Natural killer cell (primary cell): ENCODE measurements at regions not wholly inside any gene's neighbourhood (a gene's known extent, or its start where the extent isn't known, plus 50 kb on each side); places are given as distances from the start of the nearest gene placed in this dataset.

ENCODE experiments used
- ATAC-seq, 3 donors: fragments of 150-1000 bp in 2 of 3; fragments of 200-7000 bp in 1 of 3; cut with Tn5 transposase; 1 replicate in 1 of 3; 2 replicates in 2 of 3; pipeline ENCODE4 v1.10.0; 2021; ENCODE audit warnings: mild to moderate bottlenecking in 2 of 3, moderate library complexity in 2 of 3
- DNase-seq, 2 donors: peaks; one replicate each; pipeline versions ENCODE4 v3.0.0 to v3.0.0-alpha.2; 2013 to 2021; ENCODE audit warnings: mixed read lengths in 1 of 2
- H3K27ac ChIP-seq: one replicate; pipeline ENCODE4 v1.5.1; 2013; ENCODE audit warnings: mild to moderate bottlenecking, low read length
- H3K27me3 ChIP-seq: one replicate; pipeline ENCODE4 v1.6.1; 2013; ENCODE audit warnings: low read length; ENCODE audit not compliant: control insufficient read depth, insufficient read depth
- H3K36me3 ChIP-seq: one replicate; pipeline ENCODE4 v1.6.1; 2013; ENCODE audit warnings: low read length; ENCODE audit not compliant: control insufficient read depth, insufficient read depth
- H3K4me1 ChIP-seq: one replicate; pipeline ENCODE4 v1.6.1; 2013; ENCODE audit warnings: low read length; ENCODE audit not compliant: control insufficient read depth, insufficient read depth
- H3K4me3 ChIP-seq: one replicate; pipeline ENCODE4 v1.5.1; 2013; ENCODE audit warnings: low read length
- H3K9me3 ChIP-seq: one replicate; pipeline ENCODE4 v1.6.1; 2013; ENCODE audit warnings: low read length; ENCODE audit not compliant: control insufficient read depth, insufficient read depth
- H3K27ac Mint-ChIP-seq, 2 donors: one replicate each; pipeline ENCODE4 v1.8.0; 2022; ENCODE audit warnings: mild to moderate bottlenecking in 2 of 2, mixed read lengths in 2 of 2, moderate library complexity in 1 of 2
- H3K27me3 Mint-ChIP-seq, 2 donors: one replicate each; pipeline ENCODE4 v1.8.0; 2022; ENCODE audit warnings: low read depth in 2 of 2, mixed read lengths in 2 of 2
- H3K36me3 Mint-ChIP-seq: one replicate; pipeline ENCODE4 v1.8.0; 2022; ENCODE audit warnings: mixed read lengths
- H3K4me1 Mint-ChIP-seq, 2 donors: one replicate each; pipeline ENCODE4 v1.8.0; 2022; ENCODE audit warnings: mixed read lengths in 2 of 2
- H3K4me3 Mint-ChIP-seq: one replicate; pipeline ENCODE4 v1.8.0; 2022; ENCODE audit warnings: mild to moderate bottlenecking, moderate library complexity, mixed read lengths
- H3K9me3 Mint-ChIP-seq, 2 donors: one replicate each; pipeline ENCODE4 v1.8.0; 2022; ENCODE audit warnings: mixed read lengths in 2 of 2
- WGBS: methylation state at CpG from one replicate; pipeline ENCODE4 v1.1.7; 2013; ENCODE audit warnings: missing lambda C conversion rate; ENCODE audit not compliant: insufficient coverage; 5-methylcytosine and 5-hydroxymethylcytosine counted together
- intact Hi-C: fragments of 100-400 bp; cut with micrococcal nuclease; formaldehyde crosslinking; loops from one replicate; pipeline ENCODE4 v1.14.2; 2022
- TF ChIP-seq, protein P1 (sequence below): fragments of 200-600 bp; IDR thresholded peaks from one replicate; pipeline ENCODE4 v1.8.0; 2022; ENCODE audit warnings: antibody characterized with exemption

DNA sequence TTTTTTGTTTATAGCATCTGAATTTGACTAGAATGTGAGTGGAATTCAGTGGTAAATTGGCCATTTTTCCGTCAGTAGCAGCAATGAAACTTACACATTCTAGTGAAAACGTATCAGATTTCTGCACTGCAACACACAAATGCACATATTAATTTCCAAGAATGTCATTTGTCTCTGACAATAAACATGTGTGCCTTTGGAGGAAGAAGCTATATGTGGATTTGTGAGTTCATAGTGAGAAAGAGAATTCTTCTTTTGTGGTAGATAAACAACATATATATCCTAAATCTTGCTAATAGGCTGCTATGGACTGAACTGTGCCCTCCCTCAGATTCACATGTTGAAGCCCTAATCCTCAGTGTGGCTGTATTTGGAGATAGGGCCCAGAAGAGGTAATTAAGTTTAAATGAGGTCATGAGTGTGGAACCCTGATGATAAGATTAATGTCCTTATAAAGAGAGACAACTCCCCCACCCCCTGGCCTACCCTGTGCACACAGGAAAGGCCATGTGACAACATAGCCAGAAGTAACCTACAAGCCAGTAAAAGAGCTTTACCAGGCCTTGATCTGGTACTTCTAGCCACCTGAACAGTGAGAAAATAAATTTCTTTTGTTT, 200.2 kb upstream of the EYA4 start:
- intact Hi-C loops, result no loop called here
- Mint-ChIP-seq H3K4me1 (no peaks in the 10 kb centered on the region), H3K36me3 (no peaks in the 10 kb centered on the region), H3K9me3 (no peaks in the 10 kb centered on the region), H3K27ac (no peak overlapping the region), H3K4me3 (no peak overlapping the region), H3K27me3 (no peaks in the 10 kb centered on the region)
- H3K27me3 ChIP-seq, result no peaks in the 10 kb centered on the region
- TF ChIP-seq, protein P1, sequence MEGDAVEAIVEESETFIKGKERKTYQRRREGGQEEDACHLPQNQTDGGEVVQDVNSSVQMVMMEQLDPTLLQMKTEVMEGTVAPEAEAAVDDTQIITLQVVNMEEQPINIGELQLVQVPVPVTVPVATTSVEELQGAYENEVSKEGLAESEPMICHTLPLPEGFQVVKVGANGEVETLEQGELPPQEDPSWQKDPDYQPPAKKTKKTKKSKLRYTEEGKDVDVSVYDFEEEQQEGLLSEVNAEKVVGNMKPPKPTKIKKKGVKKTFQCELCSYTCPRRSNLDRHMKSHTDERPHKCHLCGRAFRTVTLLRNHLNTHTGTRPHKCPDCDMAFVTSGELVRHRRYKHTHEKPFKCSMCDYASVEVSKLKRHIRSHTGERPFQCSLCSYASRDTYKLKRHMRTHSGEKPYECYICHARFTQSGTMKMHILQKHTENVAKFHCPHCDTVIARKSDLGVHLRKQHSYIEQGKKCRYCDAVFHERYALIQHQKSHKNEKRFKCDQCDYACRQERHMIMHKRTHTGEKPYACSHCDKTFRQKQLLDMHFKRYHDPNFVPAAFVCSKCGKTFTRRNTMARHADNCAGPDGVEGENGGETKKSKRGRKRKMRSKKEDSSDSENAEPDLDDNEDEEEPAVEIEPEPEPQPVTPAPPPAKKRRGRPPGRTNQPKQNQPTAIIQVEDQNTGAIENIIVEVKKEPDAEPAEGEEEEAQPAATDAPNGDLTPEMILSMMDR, result no peak
- ATAC-seq (no peak), DNase-seq (no peak)
- no peak overlapping the region for H3K27ac ChIP-seq
- no peaks in the 10 kb centered on the region for H3K4me1 ChIP-seq
- WGBS, result 100% methylated on average over 1 of the region's 2 CpGs
- H3K4me3 ChIP-seq, result no peak overlapping the region
- H3K9me3 ChIP-seq, result no peaks in the 10 kb centered on the region
- no peaks in the 10 kb centered on the region for H3K36me3 ChIP-seq

GRCh38 chr6:133042550-133043120, 198.5 kb upstream of the EYA4 start:
- Histone ChIP-seq H3K27me3 (no peaks in the 10 kb centered on the region), H3K4me1 (no peaks in the 10 kb centered on the region), H3K9me3 (no peaks in the 10 kb centered on the region), H3K27ac (no peak overlapping the region), H3K36me3 (no peaks in the 10 kb centered on the region), H3K4me3 (no peak overlapping the region)
- Mint-ChIP-seq H3K4me1 (no peaks in the 10 kb centered on the region), H3K9me3 (no peaks in the 10 kb centered on the region), H3K4me3 (no peak overlapping the region), H3K36me3 (no peaks in the 10 kb centered on the region), H3K27me3 (no peaks in the 10 kb centered on the region), H3K27ac (no peak overlapping the region)
- TF ChIP-seq, protein P1, result no peak
- 76% methylated on average over 2 of the region's 3 CpGs for WGBS
- ATAC-seq (no peak), DNase-seq (no peak)
- intact Hi-C loops, result no loop called here

DNA sequence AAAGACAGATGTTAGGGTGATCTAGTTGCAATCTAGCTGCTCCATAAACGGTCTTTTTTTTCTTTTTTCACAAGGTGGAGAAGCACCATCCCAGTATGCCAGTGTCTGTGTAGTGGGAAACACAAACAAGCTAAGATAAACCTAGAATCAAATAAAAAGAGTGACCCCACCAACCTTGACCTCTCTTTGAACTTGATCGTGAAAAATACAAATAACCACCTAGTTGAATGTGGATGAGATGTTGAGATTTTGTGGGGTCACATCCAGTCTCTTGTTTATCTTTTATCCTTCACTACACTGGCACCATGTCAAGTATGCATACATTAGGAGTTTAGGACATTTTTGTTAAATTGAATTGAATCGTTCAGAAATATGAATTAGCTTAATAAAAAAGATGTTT, 194.6 kb upstream of the EYA4 start:
- TF ChIP-seq, protein P1, result no peak
- DNase-seq, result no peak
- 57% methylated on average over 1 of the region's 3 CpGs for WGBS

More for the DNA sequence above, 194.6 kb upstream of the EYA4 start:
- Mint-ChIP-seq H3K4me3 (no peak overlapping the region), H3K9me3 (peaks cover 0 to 1% of the 10 kb centered on the region in 2 donors), H3K27me3 (no peaks in the 10 kb centered on the region), H3K27ac (no peak overlapping the region), H3K36me3 (no peaks in the 10 kb centered on the region), H3K4me1 (no peaks in the 10 kb centered on the region)
- no peak overlapping the region for H3K4me3 ChIP-seq
- H3K4me1 ChIP-seq, result no peaks in the 10 kb centered on the region
- H3K36me3 ChIP-seq, result no peaks in the 10 kb centered on the region
- no peak for ATAC-seq
- no peaks in the 10 kb centered on the region for H3K9me3 ChIP-seq
- no peak overlapping the region for H3K27ac ChIP-seq
- intact Hi-C loops, result no loop called here
- no peaks in the 10 kb centered on the region for H3K27me3 ChIP-seq
